ENCODE measurements at regions not wholly inside any gene's neighbourhood (a gene's known extent, or its start where the extent isn't known, plus 50 kb on each side); places are given as distances from the start of the nearest gene placed in this dataset.

- Histone ChIP-seq H4K20me1 (ENCODE audit: control insufficient read depth, insufficient read depth) (no peaks in the 10 kb centered on the region), H3K9me3 (replicated peaks; ENCODE audit: control insufficient read depth, insufficient read depth, low read length) (no peaks in the 10 kb centered on the region), H3K36me3 (ENCODE audit: control insufficient read depth in 2 of 2, insufficient read depth in 2 of 2, low read length in 1 of 2) (no peaks in the 10 kb centered on the region), H3K27me3 (replicated peaks in 1 of 2; ENCODE audit: control insufficient read depth in 2 of 2, insufficient read depth in 2 of 2, low read length in 1 of 2) (no peaks in the 10 kb centered on the region), H3K4me2 (ENCODE audit: control insufficient read depth, insufficient read depth) (no peak overlapping the region), H3K9ac (ENCODE audit: control insufficient read depth, insufficient read depth, low read length) (no peak overlapping the region), H3K4me3 (no peak overlapping the region), H3K27ac (ENCODE audit: control insufficient read depth, insufficient read depth) (no peak overlapping the region), H3K79me2 (ENCODE audit: control insufficient read depth, insufficient read depth, low read length) (no peaks in the 10 kb centered on the region), H3K4me1 (ENCODE audit: control insufficient read depth, insufficient read depth, low read length) (no peaks in the 10 kb centered on the region), H2AFZ (ENCODE audit: control insufficient read depth, low read depth, low read length) (no peak overlapping the region)
- ChIA-PET POLR2A (no interaction called here), SMC1A (ENCODE audit: uncharacterized antibody, unreplicated experiment) (interaction anchor here (0.5 kb wide), 1 partner anchor 124 kb away, joined by 3 read pairs; no protein-coding TSS in a partner anchor), CTCF (interaction anchor here (0.8 kb wide), 1 partner anchor 396 kb away, joined by 5 read pairs; no protein-coding TSS in a partner anchor), RAD21 (ENCODE audit: unreplicated experiment) (no interaction called here)
- TF ChIP-seq HDAC2 (IDR thresholded peaks at IDR 0.05): no peak
- no peak for TF ChIP-seq DPF2 (IDR thresholded peaks at IDR 0.05)
- no peak for TF ChIP-seq ATF2 (IDR thresholded peaks at IDR 0.05; ENCODE audit: low read length)
- no peak for TF ChIP-seq POLR2AphosphoS2 (IDR thresholded peaks at IDR 0.05; ENCODE audit: low read depth, low read length)
- no peak for TF ChIP-seq BCLAF1 (IDR thresholded peaks at IDR 0.05)
- TF ChIP-seq PBX3 (IDR thresholded peaks at IDR 0.05; ENCODE audit: insufficient replicate concordance, low read depth, low read length): no peak
- no peak for TF ChIP-seq TARDBP (IDR thresholded peaks at IDR 0.05; ENCODE audit: borderline replicate concordance)
- TF ChIP-seq HSF1 (IDR thresholded peaks at IDR 0.05; ENCODE audit: low read depth, low read length): no peak
- no peak for TF ChIP-seq CEBPZ (IDR thresholded peaks at IDR 0.05; ENCODE audit: low read depth, low read length)
- TF ChIP-seq HDAC6 (IDR thresholded peaks at IDR 0.05; ENCODE audit: unreplicated experiment): no peak
- no peak for TF ChIP-seq NFYA (IDR thresholded peaks at IDR 0.05; ENCODE audit: borderline replicate concordance, low read depth, low read length)
- TF ChIP-seq CHD1 (IDR thresholded peaks at IDR 0.05; ENCODE audit: low read depth, low read length): no peak
- no peak for TF ChIP-seq TBL1XR1 (IDR thresholded peaks at IDR 0.05; ENCODE audit: low read depth, low read length)
- TF ChIP-seq RUNX3 (IDR thresholded peaks at IDR 0.05; ENCODE audit: low read length): no peak
- no peak for ATAC-seq
- no peak for FAIRE-seq
- BruUV-seq (replicated peaks): no TSS peak
- DNase-seq (ENCODE audit: low read depth, low spot score): no peak
- intact Hi-C loops (cut with micrococcal nuclease; ENCODE audit: unreplicated experiment) (no loop called here), in situ Hi-C loops (cut with MboI) (no loop called here)
- WGBS (ENCODE audit: insufficient coverage, insufficient replicate concordance, low lambda C conversion rate, missing lambda C conversion rate): 6% methylated on average over 3 of the region's 3 CpGs
Observed at GRCh38 chr18:51506811-51507210, 309.3 kb upstream of the MEX3C start.

Data from GM12878 (cell line).